ENCODE measurements at regions not wholly inside any gene's neighbourhood (a gene's known extent, or its start where the extent isn't known, plus 50 kb on each side); places are given as distances from the start of the nearest gene placed in this dataset.

- no peak for TF ChIP-seq POLR2AphosphoS5 (IDR thresholded peaks at IDR 0.05)
- TF ChIP-seq, protein P1, sequence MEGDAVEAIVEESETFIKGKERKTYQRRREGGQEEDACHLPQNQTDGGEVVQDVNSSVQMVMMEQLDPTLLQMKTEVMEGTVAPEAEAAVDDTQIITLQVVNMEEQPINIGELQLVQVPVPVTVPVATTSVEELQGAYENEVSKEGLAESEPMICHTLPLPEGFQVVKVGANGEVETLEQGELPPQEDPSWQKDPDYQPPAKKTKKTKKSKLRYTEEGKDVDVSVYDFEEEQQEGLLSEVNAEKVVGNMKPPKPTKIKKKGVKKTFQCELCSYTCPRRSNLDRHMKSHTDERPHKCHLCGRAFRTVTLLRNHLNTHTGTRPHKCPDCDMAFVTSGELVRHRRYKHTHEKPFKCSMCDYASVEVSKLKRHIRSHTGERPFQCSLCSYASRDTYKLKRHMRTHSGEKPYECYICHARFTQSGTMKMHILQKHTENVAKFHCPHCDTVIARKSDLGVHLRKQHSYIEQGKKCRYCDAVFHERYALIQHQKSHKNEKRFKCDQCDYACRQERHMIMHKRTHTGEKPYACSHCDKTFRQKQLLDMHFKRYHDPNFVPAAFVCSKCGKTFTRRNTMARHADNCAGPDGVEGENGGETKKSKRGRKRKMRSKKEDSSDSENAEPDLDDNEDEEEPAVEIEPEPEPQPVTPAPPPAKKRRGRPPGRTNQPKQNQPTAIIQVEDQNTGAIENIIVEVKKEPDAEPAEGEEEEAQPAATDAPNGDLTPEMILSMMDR (IDR thresholded peaks at IDR 0.05) = no peak
These were observed 609.1 kb upstream of the SLC39A10 start for GRCh38 chr2:195047955-195048354.

Measured in sigmoid colon (tissue), 4 donors.